Adrenal gland (tissue), 5 donors: ENCODE measurements at regions not wholly inside any gene's neighbourhood (a gene's known extent, or its start where the extent isn't known, plus 50 kb on each side); places are given as distances from the start of the nearest gene placed in this dataset.

Source experiments
- CTCF ChIP-seq, 6 experiments: fragments of 450-650 bp in 4 of 6; fragments of 200-600 bp in 2 of 6; sonication (generic) in 1 of 6; IDR thresholded peaks; 1 replicate in 5 of 6; 2 replicates in 1 of 6; pipeline versions ENCODE4 v1.5.1 to v1.8.0; 2016 to 2021; ENCODE audit warnings: antibody characterized with exemption in 6 of 6, mild to moderate bottlenecking in 2 of 6, moderate library complexity in 1 of 6
- POLR2A ChIP-seq, 2 donors: fragments of 450-650 bp; IDR thresholded peaks; one replicate each; pipeline ENCODE4 v1.6.1; 2017; ENCODE audit warnings: antibody characterized with exemption in 2 of 2, mild to moderate bottlenecking in 2 of 2, moderate library complexity in 1 of 2
- donor health status: DM: no; HTN: no; CAD: no.

- TF ChIP-seq CTCF (IDR thresholded peaks at IDR 0.05): no peak
- TF ChIP-seq POLR2A (IDR thresholded peaks at IDR 0.05): no peak
Measured at GRCh38 chr1:68811806-68812205, 314.9 kb upstream of the DEPDC1 start.
